ENCODE measurements at regions not wholly inside any gene's neighbourhood (a gene's known extent, or its start where the extent isn't known, plus 50 kb on each side); places are given as distances from the start of the nearest gene placed in this dataset.
A peak's percentile ranks its signal among the peaks of the same experiment; 100 is the strongest.
"Not testable (repeated sequence)": the region's sequence is repeated elsewhere in the genome, so short reads cannot be mapped to it uniquely, and the experiment has no call there.

DNA sequence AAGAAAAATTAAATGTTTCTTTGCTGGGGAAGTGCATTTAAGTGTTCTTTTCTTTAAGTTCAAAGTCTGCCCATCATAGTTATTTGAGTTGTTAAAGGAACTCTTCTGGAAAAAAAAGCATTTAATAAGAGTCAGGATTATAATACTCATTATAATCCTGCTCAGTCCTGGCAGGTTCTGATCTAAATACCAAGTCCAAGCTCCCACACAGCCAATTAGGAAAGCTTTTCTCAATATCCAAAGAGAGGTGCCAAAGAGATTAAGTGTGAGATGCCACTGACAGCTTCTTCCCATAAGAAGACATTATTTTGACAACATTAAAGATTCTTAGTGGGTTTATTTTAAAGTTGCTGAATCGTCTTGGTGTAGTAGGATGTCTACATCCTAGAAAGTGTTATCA is 235.2 kb upstream of the DAB2 start:
- DNase-seq (ENCODE audit: low read depth) = no peak

- DNase-seq (ENCODE audit: low read depth) = no peak
These were observed 234.1 kb upstream of the DAB2 start for GRCh38 chr5:39658866-39659265.

DNA sequence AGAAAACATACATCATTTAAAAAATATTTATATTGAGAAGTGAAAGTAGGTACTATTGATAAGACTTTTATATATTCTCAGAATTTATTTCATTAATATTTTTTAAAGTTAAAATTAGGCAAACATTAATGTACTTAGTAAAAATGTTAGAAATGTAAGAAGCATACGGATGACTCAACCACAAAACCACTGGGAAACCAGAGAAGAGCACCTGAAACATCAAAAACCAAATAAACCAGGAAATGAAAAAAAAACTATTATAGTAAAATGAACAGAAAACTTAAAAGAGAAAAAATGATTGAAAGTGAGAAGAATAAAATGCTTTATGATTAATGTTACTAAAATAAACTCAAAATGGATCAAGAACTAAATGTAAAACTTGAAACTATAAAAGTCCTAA is 233.2 kb upstream of the DAB2 start:
- peak; percentile 24 for DNase-seq (ENCODE audit: low read depth)

DNA sequence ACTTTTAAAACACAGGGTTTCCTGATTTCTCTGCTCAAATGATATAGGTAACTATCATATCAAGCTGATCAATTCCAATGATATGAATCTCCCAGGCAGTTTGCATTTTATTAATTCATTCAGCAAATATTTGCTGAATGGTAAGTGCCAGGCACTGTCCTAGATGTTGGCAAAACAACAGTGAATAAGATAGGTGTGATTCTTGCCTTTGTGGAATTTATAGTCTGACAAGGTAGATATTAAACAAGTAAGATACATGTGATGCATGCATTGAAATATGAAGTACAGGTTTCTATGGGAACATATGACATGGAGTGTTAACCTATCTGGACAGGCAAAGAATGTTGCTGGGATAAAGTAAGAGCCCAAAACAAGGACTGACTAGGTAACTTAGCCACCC is 231.8 kb upstream of the DAB2 start:
- no peak for DNase-seq (ENCODE audit: low read depth)

DNA sequence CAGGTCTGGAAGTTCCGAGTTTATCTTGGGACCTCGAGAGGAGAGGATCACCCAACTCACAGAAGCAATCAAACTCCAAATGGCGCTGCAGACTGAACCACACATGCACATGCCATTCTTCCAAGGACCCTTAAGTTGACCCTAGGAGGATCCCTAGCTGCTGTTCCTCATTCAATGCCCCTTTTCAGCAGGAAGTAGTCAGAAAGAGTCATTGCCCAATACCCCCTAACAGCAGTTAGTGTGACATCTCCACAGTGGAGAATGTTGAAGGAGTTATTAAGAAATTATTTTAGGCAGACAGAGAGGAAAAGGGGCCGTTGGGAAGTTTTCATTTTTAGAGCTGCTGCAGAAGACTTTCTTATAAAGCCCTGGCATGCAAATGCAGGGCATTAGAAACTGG is 229.9 kb upstream of the DAB2 start:
- no peak for DNase-seq (ENCODE audit: low read depth)

DNA sequence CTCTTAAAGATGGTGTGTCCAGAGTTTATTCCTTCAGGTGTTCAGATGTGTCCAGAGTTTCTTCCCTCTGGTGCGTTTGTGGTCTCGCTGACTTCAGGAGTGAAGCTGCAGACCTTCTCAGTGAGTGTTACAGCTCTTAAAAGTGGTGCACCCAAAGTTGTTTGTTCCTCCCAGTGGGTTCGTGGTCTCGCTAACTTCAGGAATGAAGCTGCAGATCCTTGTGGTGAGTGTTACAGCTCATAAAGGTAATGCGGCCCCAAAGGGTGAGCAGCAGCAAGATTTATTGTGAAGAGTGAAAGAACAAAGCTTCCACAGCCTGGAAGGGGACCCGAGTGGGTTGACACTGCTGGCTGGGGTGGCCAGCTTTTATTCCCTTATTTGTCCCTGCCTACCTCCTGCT is 227.7 kb upstream of the DAB2 start:
- DNase-seq (ENCODE audit: low read depth) = not testable (repeated sequence)

GRCh38 chr5:39652036-39652435 is 227.3 kb upstream of the DAB2 start:
- no peak for DNase-seq (ENCODE audit: low read depth)

- peak; percentile 39 for DNase-seq (ENCODE audit: low read depth)
These were observed 225.4 kb upstream of the DAB2 start for GRCh38 chr5:39650008-39650762.

GRCh38 chr5:39648848-39649227 is 224.1 kb upstream of the DAB2 start:
- DNase-seq (ENCODE audit: low read depth) = peak; percentile 65

- no peak for DNase-seq (ENCODE audit: low read depth)
These were observed 223.5 kb upstream of the DAB2 start for GRCh38 chr5:39648085-39648847.

DNA sequence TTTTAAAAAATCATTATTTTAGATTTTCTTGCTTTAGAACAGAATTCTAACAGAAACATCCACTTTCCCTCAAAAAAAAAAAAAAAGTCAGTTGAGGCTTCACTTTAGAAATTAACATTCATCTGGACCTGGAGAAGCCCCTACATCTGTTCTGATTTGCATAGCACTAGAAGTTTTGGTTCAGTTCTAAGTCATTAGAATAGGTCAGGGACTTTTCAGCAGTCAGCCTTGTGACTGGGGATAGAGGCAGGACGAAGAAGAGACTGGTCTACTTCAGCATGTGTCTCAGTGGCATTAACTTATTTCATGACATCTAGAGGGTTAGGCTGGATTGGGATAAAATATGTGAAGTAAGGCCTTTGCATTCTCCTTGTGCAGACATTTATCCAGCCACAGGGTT is 215.8 kb upstream of the DAB2 start:
- no peak for DNase-seq (ENCODE audit: low read depth)

- peak; percentile 92 for DNase-seq (ENCODE audit: low read depth)
These were observed 214.9 kb upstream of the DAB2 start for GRCh38 chr5:39639618-39640089.

DNA sequence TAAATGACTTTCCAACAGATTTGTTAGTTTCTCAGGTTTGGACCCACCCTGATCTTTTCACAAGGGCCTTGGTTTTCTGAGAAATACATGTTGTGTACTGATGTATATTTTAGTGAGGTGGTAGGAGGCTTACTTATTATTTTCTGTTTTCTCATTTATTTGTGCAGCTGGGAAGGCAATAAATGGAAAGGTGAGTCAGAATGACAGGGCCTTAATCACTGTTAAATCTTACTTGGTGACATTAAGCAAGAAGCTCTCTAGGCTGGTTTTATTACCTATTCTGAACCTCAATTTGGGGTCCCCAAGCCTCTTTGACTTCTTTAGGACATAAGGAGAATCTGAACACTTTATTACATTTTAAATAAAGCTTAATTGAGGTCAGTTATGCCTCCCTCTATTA is 214.0 kb upstream of the DAB2 start:
- peak; percentile 75 for DNase-seq (ENCODE audit: low read depth)

GRCh38 chr5:39633057-39633456 is 208.3 kb upstream of the DAB2 start:
- DNase-seq (ENCODE audit: low read depth) = no peak

- DNase-seq (ENCODE audit: low read depth) = no peak
These were observed 207.2 kb upstream of the DAB2 start for GRCh38 chr5:39631958-39632357.

- no peak for DNase-seq (ENCODE audit: low read depth)
These were observed 205.2 kb upstream of the DAB2 start for GRCh38 chr5:39629946-39630345.

GRCh38 chr5:39628348-39628747 is 203.6 kb upstream of the DAB2 start:
- DNase-seq (ENCODE audit: low read depth) = no peak

DNA sequence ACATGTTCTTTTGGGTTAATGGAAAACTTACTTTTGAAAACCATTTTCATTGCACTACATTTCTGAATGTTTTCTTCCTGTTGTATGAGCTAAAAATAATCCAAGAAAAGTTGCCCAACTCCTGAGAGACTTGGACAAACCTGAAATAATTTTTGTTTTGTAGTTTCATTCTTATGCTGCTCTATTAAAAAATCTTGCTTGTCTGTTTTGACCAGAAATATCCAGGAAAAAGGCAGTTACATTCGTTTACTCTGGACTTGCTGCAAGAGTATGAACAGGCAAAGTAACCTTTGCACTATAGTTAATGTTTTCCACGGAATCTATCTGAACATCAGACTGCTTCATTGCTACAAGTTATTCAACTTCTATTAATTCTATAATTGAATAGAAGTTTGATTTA is 200.1 kb upstream of the DAB2 start:
- DNase-seq (ENCODE audit: low read depth) = no peak

DNA sequence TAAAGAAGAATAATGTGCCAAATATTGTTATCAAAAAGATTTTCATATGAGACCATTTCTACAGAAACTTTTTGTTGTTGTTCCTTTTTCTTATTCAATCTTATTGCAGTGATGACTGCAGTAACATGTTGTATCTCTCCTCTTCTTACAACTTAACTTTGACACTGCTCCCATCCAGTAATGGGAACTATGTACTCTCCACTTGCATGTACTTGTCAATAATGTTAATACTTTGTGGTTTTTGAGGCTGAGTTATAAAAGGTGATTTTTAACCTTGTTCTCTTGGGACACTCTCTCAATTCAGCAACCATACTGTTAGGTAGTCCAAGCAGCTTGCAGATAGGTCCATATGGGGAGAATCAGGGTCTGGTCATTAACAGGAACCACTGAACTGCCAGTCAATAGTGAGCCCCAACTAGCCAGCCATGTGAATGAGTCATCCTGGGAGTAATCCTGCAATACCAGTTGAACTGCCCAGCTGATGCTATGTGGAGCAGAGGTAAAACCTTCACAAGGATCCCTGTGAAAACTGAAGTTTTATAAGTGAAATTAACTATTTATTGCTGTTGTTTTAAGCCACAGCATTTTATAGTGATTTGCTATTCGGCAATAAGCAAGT is 199.6 kb upstream of the DAB2 start:
- DNase-seq (ENCODE audit: low read depth) = peak; percentile 74

DNA sequence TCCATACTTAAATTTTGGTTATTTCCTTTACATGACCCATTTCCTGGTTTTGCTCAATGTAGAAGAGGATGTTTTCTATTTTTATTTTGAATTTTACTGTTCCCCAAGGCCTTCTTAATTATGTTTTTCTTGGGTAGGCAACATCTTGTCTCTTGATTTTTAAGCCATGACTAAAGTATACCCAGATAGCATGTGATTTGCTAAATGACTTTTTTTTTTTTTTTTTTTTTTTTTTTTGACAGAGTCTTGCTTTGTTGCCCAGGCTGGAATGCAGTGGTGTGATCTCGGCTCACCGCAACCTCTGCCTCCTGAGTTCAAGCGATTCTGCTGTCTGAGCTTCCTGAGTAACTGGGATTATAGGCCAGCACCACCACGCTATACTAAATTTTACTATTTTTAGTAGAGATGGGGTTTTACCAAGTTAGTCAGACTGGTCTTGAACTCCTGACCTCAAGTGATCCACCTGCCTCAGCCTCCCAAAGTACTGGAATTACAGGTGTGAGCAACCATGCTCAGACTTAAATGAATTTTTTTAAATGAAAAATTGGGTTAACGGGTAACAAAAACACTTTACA is 198.6 kb upstream of the DAB2 start:
- DNase-seq (ENCODE audit: low read depth) = peak; percentile 65

DNA sequence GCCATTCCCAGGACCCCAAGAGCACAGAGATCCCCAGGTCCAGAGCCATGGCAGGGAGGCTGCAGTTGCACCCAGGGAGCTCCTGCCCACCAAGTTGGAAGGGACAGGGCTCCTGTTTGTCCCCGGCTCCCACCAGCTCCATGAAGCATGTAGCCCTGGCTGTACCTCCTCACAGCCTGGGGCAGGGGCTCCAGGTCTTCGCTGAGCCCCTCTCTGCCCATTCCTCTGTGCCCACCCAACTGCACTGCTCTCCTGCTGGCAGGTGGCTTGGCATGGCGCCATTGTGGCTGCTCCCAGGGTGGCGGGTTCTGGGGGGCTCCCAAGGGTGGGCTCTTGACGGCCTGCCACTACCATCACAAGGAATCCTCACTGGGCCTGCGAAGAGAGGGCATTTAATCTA is 197.5 kb upstream of the DAB2 start:
- DNase-seq (ENCODE audit: low read depth) = no peak

DNA sequence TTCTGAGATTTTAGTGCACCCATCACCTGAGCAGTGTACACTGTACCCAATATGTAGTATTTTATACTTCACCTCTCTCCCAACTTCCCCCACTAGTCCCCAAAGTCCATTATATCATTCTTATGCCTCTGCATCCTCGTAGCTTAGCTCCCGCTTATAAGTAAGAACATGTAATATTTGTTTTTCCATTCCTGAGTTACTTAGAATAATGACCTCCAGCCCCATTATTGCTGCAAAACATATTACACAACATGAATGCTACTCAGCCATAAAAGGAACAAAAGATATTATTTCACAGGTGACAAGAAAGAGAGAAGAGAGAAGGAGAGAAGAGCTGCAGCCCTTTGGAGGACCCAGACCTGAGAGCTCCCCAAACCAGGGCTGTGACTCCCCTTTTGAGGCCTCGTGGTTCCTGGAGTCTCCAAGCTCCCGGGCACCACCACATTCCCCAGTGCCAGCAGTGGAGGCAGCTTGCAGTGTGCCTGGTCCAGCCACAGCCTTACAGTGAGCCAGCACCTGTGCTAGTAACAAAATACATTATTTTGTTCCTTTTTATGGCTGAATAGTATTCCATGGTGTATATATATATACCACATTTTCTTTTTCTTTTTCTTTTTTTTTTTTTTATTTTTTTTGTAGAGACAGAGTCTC is 194.5 kb upstream of the DAB2 start:
- no peak for DNase-seq (ENCODE audit: low read depth)

All from LHCN-M2 (cell line).